ENCODE measurements at regions not wholly inside any gene's neighbourhood (a gene's known extent, or its start where the extent isn't known, plus 50 kb on each side); places are given as distances from the start of the nearest gene placed in this dataset.

- Histone ChIP-seq H3K4me2 (ENCODE audit: insufficient read depth, insufficient read length, low read length) (no peak overlapping the region), H3K79me2 (ENCODE audit: insufficient read depth, low read length) (no peaks in the 10 kb centered on the region), H2BK120ac (ENCODE audit: low read depth, low read length, poor library complexity, severe bottlenecking) (no peak overlapping the region), H3K23ac (ENCODE audit: insufficient read length, low read depth, low read length) (no peak overlapping the region), H2AFZ (ENCODE audit: low read length) (no peak overlapping the region), H4K20me1 (ENCODE audit: control insufficient read depth, insufficient read depth, insufficient read length) (no peaks in the 10 kb centered on the region), H3K4ac (ENCODE audit: low read depth, low read length) (no peak overlapping the region), H3K9ac (ENCODE audit: extremely low read depth, insufficient read length, low read length) (no peak overlapping the region), H4K5ac (ENCODE audit: insufficient read length, low read depth, low read length) (no peak overlapping the region), H2BK20ac (ENCODE audit: low read depth, low read length, poor library complexity, severe bottlenecking) (no peak overlapping the region), H3K14ac (ENCODE audit: insufficient read depth, low read length) (no peak overlapping the region), H3K27ac (ENCODE audit: insufficient read length, low read depth, low read length) (no peak overlapping the region), H2BK5ac (ENCODE audit: insufficient read length, low read length) (no peak overlapping the region), H3K9me3 (ENCODE audit: control insufficient read depth, low read depth, low read length) (no peaks in the 10 kb centered on the region), H3K79me1 (ENCODE audit: insufficient read depth, low read depth, low read length, poor library complexity, severe bottlenecking) (no peaks in the 10 kb centered on the region), H3T11ph (ENCODE audit: low read length) (no peak overlapping the region), H3K56ac (ENCODE audit: insufficient read length, low read depth, low read length) (no peak overlapping the region), H2BK12ac (ENCODE audit: insufficient read length, low read depth, low read length) (no peak overlapping the region), H2AK5ac (ENCODE audit: insufficient read length, low read length) (no peak overlapping the region), H4K91ac (ENCODE audit: insufficient read length, low read depth, low read length) (no peak overlapping the region), H4K8ac (replicated peaks; ENCODE audit: insufficient read length, low read depth, low read length) (no peak overlapping the region), H2BK15ac (ENCODE audit: low read depth, low read length) (no peak overlapping the region; the same call in 1 of the 2 replicates), H3K4me1 (ENCODE audit: insufficient read depth, low read length) (peaks cover 6% of the 10 kb centered on the region; the same call in 1 of the 2 replicates), H3K18ac (ENCODE audit: insufficient read length, low read depth, low read length) (no peak overlapping the region), H3K23me2 (ENCODE audit: insufficient read length, low read depth, low read length, poor library complexity, severe bottlenecking) (no peaks in the 10 kb centered on the region), H3K27me3 (ENCODE audit: insufficient read depth, low read length) (no peaks in the 10 kb centered on the region)
- H3K36me3 Mint-ChIP-seq (ENCODE audit: insufficient read depth in 1 of 3, low read depth in 3 of 3): peaks cover 0 to 5% (median 5%) of the 10 kb centered on the region in 3 experiments; a peak in 3 of 7 replicates
- no peak overlapping the region for H3K4me3 Mint-ChIP-seq
- peaks cover 65 to 74% of the 10 kb centered on the region in 2 experiments for H3K9me3 Mint-ChIP-seq
- no peak for DNase-seq
- no CpG with 5 or more reads among the region's 12 CpGs for WGBS (ENCODE audit: extremely low coverage, insufficient read length, low lambda C conversion rate)
- no peak for TF ChIP-seq CTCF (conservative IDR thresholded peaks at IDR 0.05)
- H3K27me3 Mint-ChIP-seq (ENCODE audit: low read depth): no peaks in the 10 kb centered on the region; the same call in 1 of the 2 replicates
- peaks cover 31 to 44% of the 10 kb centered on the region in 2 experiments for H3K4me1 Mint-ChIP-seq
- H3K27ac Mint-ChIP-seq: no peak overlapping the region; a peak in 1 of 7 replicates
Measured at GRCh38 chrX:39893417-39894338, 204.1 kb downstream of the BCOR start.

Measured in H9 (cell line).